ENCODE measurements at regions not wholly inside any gene's neighbourhood (a gene's known extent, or its start where the extent isn't known, plus 50 kb on each side); places are given as distances from the start of the nearest gene placed in this dataset.

DNA sequence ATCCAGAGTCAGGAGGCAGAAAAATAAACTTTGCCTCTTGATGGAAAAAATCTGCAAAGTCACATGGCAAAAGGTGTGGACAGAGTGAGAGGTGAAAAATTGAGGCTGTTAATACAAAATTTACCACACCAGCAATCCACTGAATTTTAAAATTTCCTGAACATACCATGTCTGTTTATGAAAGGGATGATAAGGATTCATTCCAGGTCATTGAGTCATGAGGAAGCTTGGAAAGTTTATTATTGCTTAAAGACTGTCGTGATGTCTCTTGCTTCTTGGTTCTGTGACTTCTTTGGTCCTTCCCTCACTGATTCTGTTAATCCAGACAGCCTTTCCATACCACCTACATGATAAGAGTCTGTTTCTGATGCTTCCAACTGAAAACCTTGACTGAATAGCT is 73.2 kb downstream of the TTC6 start:
- Mint-ChIP-seq H3K27me3 (ENCODE audit: low read depth) (peaks cover 8% of the 10 kb centered on the region), H3K36me3 (no peaks in the 10 kb centered on the region), H3K4me3 (no peak overlapping the region), H3K27ac (no peak overlapping the region), H3K4me1 (no peaks in the 10 kb centered on the region), H3K9me3 (no peaks in the 10 kb centered on the region)
- TF ChIP-seq, protein P1, sequence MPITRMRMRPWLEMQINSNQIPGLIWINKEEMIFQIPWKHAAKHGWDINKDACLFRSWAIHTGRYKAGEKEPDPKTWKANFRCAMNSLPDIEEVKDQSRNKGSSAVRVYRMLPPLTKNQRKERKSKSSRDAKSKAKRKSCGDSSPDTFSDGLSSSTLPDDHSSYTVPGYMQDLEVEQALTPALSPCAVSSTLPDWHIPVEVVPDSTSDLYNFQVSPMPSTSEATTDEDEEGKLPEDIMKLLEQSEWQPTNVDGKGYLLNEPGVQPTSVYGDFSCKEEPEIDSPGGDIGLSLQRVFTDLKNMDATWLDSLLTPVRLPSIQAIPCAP (CRISPR knock-in tag; IDR thresholded peaks at IDR 0.05): no peak
- TF ChIP-seq, protein P2, sequence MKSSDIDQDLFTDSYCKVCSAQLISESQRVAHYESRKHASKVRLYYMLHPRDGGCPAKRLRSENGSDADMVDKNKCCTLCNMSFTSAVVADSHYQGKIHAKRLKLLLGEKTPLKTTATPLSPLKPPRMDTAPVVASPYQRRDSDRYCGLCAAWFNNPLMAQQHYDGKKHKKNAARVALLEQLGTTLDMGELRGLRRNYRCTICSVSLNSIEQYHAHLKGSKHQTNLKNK (CRISPR knock-in tag; IDR thresholded peaks at IDR 0.05): no peak
- TF ChIP-seq ZNF263 (CRISPR knock-in tag; IDR thresholded peaks at IDR 0.05; ENCODE audit: low read depth): no peak
- TF ChIP-seq ZNF396 (CRISPR knock-in tag; IDR thresholded peaks at IDR 0.05; ENCODE audit: borderline replicate concordance): no peak
- TF ChIP-seq, protein P3, sequence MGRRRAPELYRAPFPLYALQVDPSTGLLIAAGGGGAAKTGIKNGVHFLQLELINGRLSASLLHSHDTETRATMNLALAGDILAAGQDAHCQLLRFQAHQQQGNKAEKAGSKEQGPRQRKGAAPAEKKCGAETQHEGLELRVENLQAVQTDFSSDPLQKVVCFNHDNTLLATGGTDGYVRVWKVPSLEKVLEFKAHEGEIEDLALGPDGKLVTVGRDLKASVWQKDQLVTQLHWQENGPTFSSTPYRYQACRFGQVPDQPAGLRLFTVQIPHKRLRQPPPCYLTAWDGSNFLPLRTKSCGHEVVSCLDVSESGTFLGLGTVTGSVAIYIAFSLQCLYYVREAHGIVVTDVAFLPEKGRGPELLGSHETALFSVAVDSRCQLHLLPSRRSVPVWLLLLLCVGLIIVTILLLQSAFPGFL (CRISPR knock-in tag; IDR thresholded peaks at IDR 0.05; ENCODE audit: borderline replicate concordance): no peak
- no peak for TF ChIP-seq MXD4 (CRISPR knock-in tag; IDR thresholded peaks at IDR 0.05; ENCODE audit: borderline replicate concordance)
- no peak for TF ChIP-seq KAT7 (CRISPR knock-in tag; IDR thresholded peaks at IDR 0.05; ENCODE audit: borderline replicate concordance)
- no peak for ATAC-seq
- no peak for DNase-seq (ENCODE audit: low spot score)
- ChIA-PET CTCF (no interaction called here), POLR2A (no interaction called here)

DNA sequence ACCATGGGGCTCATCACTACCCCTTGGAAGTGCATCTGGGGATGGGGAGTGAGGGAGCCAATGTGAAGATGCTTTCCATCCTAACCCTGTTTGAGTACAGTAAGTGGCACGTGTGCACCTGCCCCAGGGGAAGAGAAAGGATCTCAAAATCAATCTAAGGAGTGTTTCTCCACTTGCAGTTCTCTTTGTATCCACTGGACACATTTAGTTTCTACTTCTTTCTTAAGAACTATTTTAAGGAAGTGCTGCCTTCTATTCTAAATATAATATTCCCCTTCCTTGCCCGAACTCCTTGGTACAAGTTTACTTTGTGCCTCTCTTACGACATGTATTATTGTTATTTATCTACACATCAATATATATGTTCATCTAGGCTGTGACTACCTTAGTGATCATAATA is 73.8 kb downstream of the TTC6 start:
- Mint-ChIP-seq H3K27me3 (ENCODE audit: low read depth) (peaks cover 3% of the 10 kb centered on the region; the same call in 1 of the 2 replicates), H3K27ac (no peak overlapping the region), H3K4me3 (no peak overlapping the region), H3K9me3 (no peaks in the 10 kb centered on the region), H3K36me3 (no peaks in the 10 kb centered on the region), H3K4me1 (no peaks in the 10 kb centered on the region)
- POLR2A ChIA-PET: no interaction called here
- ATAC-seq (no peak), DNase-seq (ENCODE audit: low spot score) (no peak)
- CTCF ChIA-PET: no interaction called here
- TF ChIP-seq NFE2L1 (CRISPR knock-in tag; IDR thresholded peaks at IDR 0.05): no peak
- TF ChIP-seq, protein P1 (CRISPR knock-in tag; IDR thresholded peaks at IDR 0.05): no peak
- TF ChIP-seq ESRRA (CRISPR knock-in tag; IDR thresholded peaks at IDR 0.05; ENCODE audit: borderline replicate concordance): no peak
- TF ChIP-seq, protein P4, sequence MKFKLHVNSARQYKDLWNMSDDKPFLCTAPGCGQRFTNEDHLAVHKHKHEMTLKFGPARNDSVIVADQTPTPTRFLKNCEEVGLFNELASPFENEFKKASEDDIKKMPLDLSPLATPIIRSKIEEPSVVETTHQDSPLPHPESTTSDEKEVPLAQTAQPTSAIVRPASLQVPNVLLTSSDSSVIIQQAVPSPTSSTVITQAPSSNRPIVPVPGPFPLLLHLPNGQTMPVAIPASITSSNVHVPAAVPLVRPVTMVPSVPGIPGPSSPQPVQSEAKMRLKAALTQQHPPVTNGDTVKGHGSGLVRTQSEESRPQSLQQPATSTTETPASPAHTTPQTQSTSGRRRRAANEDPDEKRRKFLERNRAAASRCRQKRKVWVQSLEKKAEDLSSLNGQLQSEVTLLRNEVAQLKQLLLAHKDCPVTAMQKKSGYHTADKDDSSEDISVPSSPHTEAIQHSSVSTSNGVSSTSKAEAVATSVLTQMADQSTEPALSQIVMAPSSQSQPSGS (CRISPR knock-in tag; IDR thresholded peaks at IDR 0.05; ENCODE audit: borderline replicate concordance, low read depth): no peak
- TF ChIP-seq SMAD4 (CRISPR knock-in tag; IDR thresholded peaks at IDR 0.05): no peak
- no peak for TF ChIP-seq JAZF1 (CRISPR knock-in tag; IDR thresholded peaks at IDR 0.05)
- TF ChIP-seq, protein P5, sequence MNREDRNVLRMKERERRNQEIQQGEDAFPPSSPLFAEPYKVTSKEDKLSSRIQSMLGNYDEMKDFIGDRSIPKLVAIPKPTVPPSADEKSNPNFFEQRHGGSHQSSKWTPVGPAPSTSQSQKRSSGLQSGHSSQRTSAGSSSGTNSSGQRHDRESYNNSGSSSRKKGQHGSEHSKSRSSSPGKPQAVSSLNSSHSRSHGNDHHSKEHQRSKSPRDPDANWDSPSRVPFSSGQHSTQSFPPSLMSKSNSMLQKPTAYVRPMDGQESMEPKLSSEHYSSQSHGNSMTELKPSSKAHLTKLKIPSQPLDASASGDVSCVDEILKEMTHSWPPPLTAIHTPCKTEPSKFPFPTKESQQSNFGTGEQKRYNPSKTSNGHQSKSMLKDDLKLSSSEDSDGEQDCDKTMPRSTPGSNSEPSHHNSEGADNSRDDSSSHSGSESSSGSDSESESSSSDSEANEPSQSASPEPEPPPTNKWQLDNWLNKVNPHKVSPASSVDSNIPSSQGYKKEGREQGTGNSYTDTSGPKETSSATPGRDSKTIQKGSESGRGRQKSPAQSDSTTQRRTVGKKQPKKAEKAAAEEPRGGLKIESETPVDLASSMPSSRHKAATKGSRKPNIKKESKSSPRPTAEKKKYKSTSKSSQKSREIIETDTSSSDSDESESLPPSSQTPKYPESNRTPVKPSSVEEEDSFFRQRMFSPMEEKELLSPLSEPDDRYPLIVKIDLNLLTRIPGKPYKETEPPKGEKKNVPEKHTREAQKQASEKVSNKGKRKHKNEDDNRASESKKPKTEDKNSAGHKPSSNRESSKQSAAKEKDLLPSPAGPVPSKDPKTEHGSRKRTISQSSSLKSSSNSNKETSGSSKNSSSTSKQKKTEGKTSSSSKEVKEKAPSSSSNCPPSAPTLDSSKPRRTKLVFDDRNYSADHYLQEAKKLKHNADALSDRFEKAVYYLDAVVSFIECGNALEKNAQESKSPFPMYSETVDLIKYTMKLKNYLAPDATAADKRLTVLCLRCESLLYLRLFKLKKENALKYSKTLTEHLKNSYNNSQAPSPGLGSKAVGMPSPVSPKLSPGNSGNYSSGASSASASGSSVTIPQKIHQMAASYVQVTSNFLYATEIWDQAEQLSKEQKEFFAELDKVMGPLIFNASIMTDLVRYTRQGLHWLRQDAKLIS (CRISPR knock-in tag; IDR thresholded peaks at IDR 0.05; ENCODE audit: borderline replicate concordance): no peak
- TF ChIP-seq, protein P6, sequence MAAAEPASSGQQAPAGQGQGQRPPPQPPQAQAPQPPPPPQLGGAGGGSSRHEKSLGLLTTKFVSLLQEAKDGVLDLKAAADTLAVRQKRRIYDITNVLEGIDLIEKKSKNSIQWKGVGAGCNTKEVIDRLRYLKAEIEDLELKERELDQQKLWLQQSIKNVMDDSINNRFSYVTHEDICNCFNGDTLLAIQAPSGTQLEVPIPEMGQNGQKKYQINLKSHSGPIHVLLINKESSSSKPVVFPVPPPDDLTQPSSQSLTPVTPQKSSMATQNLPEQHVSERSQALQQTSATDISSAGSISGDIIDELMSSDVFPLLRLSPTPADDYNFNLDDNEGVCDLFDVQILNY (CRISPR knock-in tag; IDR thresholded peaks at IDR 0.05): no peak

Data from WTC11 (cell line).